K562 (cell line): ENCODE measurements at regions not wholly inside any gene's neighbourhood (a gene's known extent, or its start where the extent isn't known, plus 50 kb on each side); places are given as distances from the start of the nearest gene placed in this dataset.

Experiments used
- ATAC-seq: fragments of 200-7000 bp; cut with Tn5 transposase; 3 replicates; pipeline ENCODE4 v1.9.1; 2020; ENCODE audit warnings: moderate library complexity
- BruUV-seq: library from RNA; stranded (reverse); fragments of 400-500 nt; replicated peaks from 2 replicates; lab custom pipeline; 2021; lab: Mats Ljungman, UMichigan
- CTCF ChIA-PET: fragments of 300-600 bp; formaldehyde crosslinking; extraction: SDS; loops from one replicate; lab custom pipeline; 2021; ENCODE audit warnings: low intra/inter-chr PET ratio; lab: Yijun Ruan, JAX
- POLR2A ChIA-PET: fragments of 300-600, 350-650 bp; sonication (Branson Sonifier 250); formaldehyde crosslinking; extraction: SDS; loops from one replicate; lab custom pipeline; 2021; ENCODE audit warnings: antibody characterized with exemption, inconsistent platforms; lab: Yijun Ruan, JAX
- DNase-seq, 4 experiments: peaks; one replicate each; pipeline versions ENCODE4 v3.0.0 to v3.0.0-alpha.2; 2011 to 2018; ENCODE audit warnings: low spot score in 3 of 4, mixed read lengths in 3 of 4; ENCODE audit errors: extremely low read depth in 1 of 4
- FAIRE-seq: peaks from 2 replicates; lab custom pipeline; 2011; peaks lifted over from hg19 to GRCh38; lab: Jason Lieb, UNC
- H2AFZ ChIP-seq: 2 replicates; pipeline ENCODE4 v1.6.0; 2011; ENCODE audit warnings: low read depth, low read length, control low read depth, inconsistent platforms
- H3K27ac ChIP-seq: fragments of 200-600 bp; 3 replicates; pipeline ENCODE4 v1.8.0; 2011; ENCODE audit warnings: low read depth, mild to moderate bottlenecking, control low read depth, inconsistent platforms, low read length, moderate library complexity, mixed read lengths; ENCODE audit errors: extremely low read depth
- H3K27me3 ChIP-seq, 2 experiments: fragments of 300-600 bp in 1 of 2; 2 replicates in 1 of 2; 3 replicates in 1 of 2; pipeline versions ENCODE4 v1.6.0 to v1.8.0; 2011; ENCODE audit warnings: inconsistent platforms in 2 of 2, low read length in 2 of 2, mild to moderate bottlenecking in 1 of 2, mixed read lengths in 1 of 2, moderate library complexity in 1 of 2; ENCODE audit not compliant: control insufficient read depth in 2 of 2, insufficient read depth in 2 of 2
- H3K36me3 ChIP-seq: fragments of 300-600 bp; 3 replicates; pipeline ENCODE4 v1.8.0; 2011; ENCODE audit warnings: mild to moderate bottlenecking, low read length, inconsistent platforms; ENCODE audit not compliant: control insufficient read depth, insufficient read depth
- H3K4me1 ChIP-seq, 2 experiments: fragments of 200-600 bp in 1 of 2; replicated peaks in 1 of 2; 2 replicates in 1 of 2; 3 replicates in 1 of 2; pipeline versions ENCODE4 v1.5.1 to v1.8.0; 2011; ENCODE audit warnings: inconsistent platforms in 2 of 2, low read length in 2 of 2, mild to moderate bottlenecking in 1 of 2, mixed read lengths in 1 of 2, moderate library complexity in 1 of 2; ENCODE audit not compliant: control insufficient read depth in 2 of 2, insufficient read depth in 2 of 2
- H3K4me2 ChIP-seq: 2 replicates; pipeline ENCODE4 v1.6.1; 2011; ENCODE audit warnings: low read length, control low read depth, inconsistent platforms, mixed read lengths; ENCODE audit not compliant: insufficient read depth
- H3K4me3 ChIP-seq: fragments of 200-600 bp; sonication (generic), shearing (Covaris generic); 2 replicates; pipeline ENCODE4 v1.5.1; 2016; ENCODE audit warnings: control low read depth, inconsistent platforms
- H3K79me2 ChIP-seq: fragments of 200-600 bp; 3 replicates; pipeline ENCODE4 v1.8.0; 2011; ENCODE audit warnings: low read length, inconsistent platforms; ENCODE audit not compliant: control insufficient read depth, insufficient read depth
- H3K9ac ChIP-seq, 2 experiments: 2 replicates each; pipeline versions ENCODE4 v1.6.0 to v1.6.1; 2011; ENCODE audit warnings: low read depth in 2 of 2, low read length in 2 of 2, control low read depth in 1 of 2, inconsistent platforms in 1 of 2, mild to moderate bottlenecking in 1 of 2, mixed read lengths in 1 of 2; ENCODE audit not compliant: insufficient read depth in 1 of 2
- H3K9me1 ChIP-seq: one replicate; pipeline ENCODE4 v1.6.0; 2011; ENCODE audit warnings: inconsistent platforms, mild to moderate bottlenecking, low read length, moderate library complexity; ENCODE audit not compliant: control insufficient read depth, insufficient read depth
- H3K9me3 ChIP-seq: replicated peaks from 2 replicates; pipeline ENCODE4 v1.5.1; 2011; ENCODE audit warnings: low read depth, low read length, inconsistent platforms; ENCODE audit not compliant: control insufficient read depth, insufficient read depth
- H4K20me1 ChIP-seq: replicated peaks from 2 replicates; pipeline ENCODE4 v1.6.1; 2011; ENCODE audit warnings: low read length, inconsistent platforms, mixed read lengths; ENCODE audit not compliant: control insufficient read depth, insufficient read depth
- CBFA2T2 ChIP-seq: fragments of 450-650 bp; conservative IDR thresholded peaks from 2 replicates; pipeline ENCODE4 v1.6.1; 2017; ENCODE audit warnings: mild to moderate bottlenecking
- CREB3 ChIP-seq: fragments of 450-650 bp; conservative IDR thresholded peaks from 2 replicates; pipeline ENCODE4 v1.6.1; 2016; ENCODE audit warnings: missing genetic modification characterization, low read depth, mild to moderate bottlenecking, missing compliant biosample characterization, moderate library complexity
- DMBX1 ChIP-seq: fragments of 250-450 bp; sonication (Bioruptor Pico); IDR thresholded peaks from 2 replicates; pipeline ENCODE4 v1.8.0; 2022; ENCODE audit warnings: inconsistent platforms, mild to moderate bottlenecking, moderate library complexity, borderline replicate concordance
- ESRRB ChIP-seq: fragments of 250-450 bp; sonication (Bioruptor Pico); IDR thresholded peaks from 2 replicates; pipeline ENCODE4 v1.5.0; 2020; ENCODE audit warnings: mild to moderate bottlenecking, moderate library complexity, borderline replicate concordance
- FOSL1 ChIP-seq: fragments of 200-800 bp; sonication (Bioruptor generic); conservative IDR thresholded peaks from 2 replicates; pipeline ENCODE4 v1.6.1; 2016; ENCODE audit warnings: missing genetic modification characterization, missing compliant biosample characterization
- HCFC1 ChIP-seq: IDR thresholded peaks from 2 replicates; pipeline ENCODE4 v1.6.1; 2012; ENCODE audit warnings: low read depth, low read length, improper control_type of control experiment
- KDM4B ChIP-seq, 2 experiments: fragments of 450-650 bp in 1 of 2; sonication (generic) in 1 of 2; IDR thresholded peaks; 2 replicates each; pipeline ENCODE4 v1.6.1; 2016 to 2017; ENCODE audit warnings: borderline replicate concordance in 2 of 2, antibody characterized with exemption in 1 of 2, low read depth in 1 of 2, mild to moderate bottlenecking in 1 of 2
- RBM39 ChIP-seq: fragments of 200-400 bp; formaldehyde crosslinking; optimal IDR thresholded peaks from 2 replicates; pipeline ENCODE3; 2018; ENCODE audit warnings: low read depth, low read length
- ZBTB34 ChIP-seq: fragments of 250-450 bp; sonication (Bioruptor Pico); IDR thresholded peaks from 2 replicates; pipeline ENCODE4 v1.8.0; 2021; ENCODE audit warnings: mild to moderate bottlenecking, moderate library complexity
- ZNF12 ChIP-seq: sonication (generic); formaldehyde crosslinking; IDR thresholded peaks from 2 replicates; pipeline ENCODE4 v1.4.0; 2020; ENCODE audit warnings: mild to moderate bottlenecking, missing genetic modification reagents
- WGBS: fragments of 100-300 bp; shearing (Covaris generic); methylation state at CpG from one replicate; pipeline ENCODE4 v1.1.6; 2016; ENCODE audit warnings: low coverage, mixed read lengths; ENCODE audit not compliant: insufficient coverage; ENCODE audit errors: missing lambda C conversion rate; 5-methylcytosine and 5-hydroxymethylcytosine counted together
- in situ Hi-C: fragments of 300-500 bp; cut with MboI; formaldehyde crosslinking; loops from 4 replicates; pipeline ENCODE4 v1.15.0; 2018; ENCODE audit warnings: inconsistent platforms, mixed read lengths
- intact Hi-C: fragments of 100-400 bp; cut with micrococcal nuclease; formaldehyde crosslinking; loops from 2 replicates; pipeline ENCODE4 v1.14.2; 2022
- TF ChIP-seq, protein P1 (sequence below): fragments of 450-650 bp; formaldehyde crosslinking; IDR thresholded peaks from 2 replicates; pipeline ENCODE4 v1.4.0; 2020; ENCODE audit warnings: mild to moderate bottlenecking, moderate library complexity
- TF ChIP-seq, protein P2 (sequence below): fragments of 450-650 bp; formaldehyde crosslinking; IDR thresholded peaks from 2 replicates; pipeline ENCODE4 v1.4.0; 2020; ENCODE audit warnings: mild to moderate bottlenecking, moderate library complexity
- TF ChIP-seq, protein P3 (sequence below): sonication (generic); formaldehyde crosslinking; IDR thresholded peaks from 2 replicates; pipeline ENCODE4 v1.8.1; 2023; ENCODE audit warnings: mild to moderate bottlenecking, missing genetic modification reagents, moderate library complexity

- H3K36me3 ChIP-seq, result no peaks in the 10 kb centered on the region
- no peak overlapping the region for H3K9ac ChIP-seq
- H3K9me3 ChIP-seq, result no peaks in the 10 kb centered on the region
- no peak overlapping the region for H3K27ac ChIP-seq
- H3K4me1 ChIP-seq, result no peaks in the 10 kb centered on the region
- no peak for FAIRE-seq
- ChIA-PET POLR2A (no interaction called here), CTCF (no interaction called here)
- DNase-seq, result no peak
- H4K20me1 ChIP-seq, result no peaks in the 10 kb centered on the region
- no peaks in the 10 kb centered on the region for H3K27me3 ChIP-seq
- H2AFZ ChIP-seq, result no peak overlapping the region
- no peak for ATAC-seq
- no peak overlapping the region for H3K4me3 ChIP-seq
- no peak overlapping the region for H3K4me2 ChIP-seq
- intact Hi-C loops, result no loop called here
- no peaks in the 10 kb centered on the region for H3K79me2 ChIP-seq
- 0% methylated on average over 2 of the region's 2 CpGs for WGBS
- TF ChIP-seq KDM4B (IDR thresholded peaks at IDR 0.05; ENCODE audit: borderline replicate concordance in 2 of 2, low read depth in 1 of 2) (no peak), RBM39 (no peak), ESRRB (CRISPR knock-in tag) (no peak), CREB3 (tag) (no peak), FOSL1 (tag) (no peak), HCFC1 (no peak), ZNF12 (no peak), CBFA2T2 (no peak), ZBTB34 (CRISPR knock-in tag) (no peak), DMBX1 (no peak)
- TF ChIP-seq, protein P1, sequence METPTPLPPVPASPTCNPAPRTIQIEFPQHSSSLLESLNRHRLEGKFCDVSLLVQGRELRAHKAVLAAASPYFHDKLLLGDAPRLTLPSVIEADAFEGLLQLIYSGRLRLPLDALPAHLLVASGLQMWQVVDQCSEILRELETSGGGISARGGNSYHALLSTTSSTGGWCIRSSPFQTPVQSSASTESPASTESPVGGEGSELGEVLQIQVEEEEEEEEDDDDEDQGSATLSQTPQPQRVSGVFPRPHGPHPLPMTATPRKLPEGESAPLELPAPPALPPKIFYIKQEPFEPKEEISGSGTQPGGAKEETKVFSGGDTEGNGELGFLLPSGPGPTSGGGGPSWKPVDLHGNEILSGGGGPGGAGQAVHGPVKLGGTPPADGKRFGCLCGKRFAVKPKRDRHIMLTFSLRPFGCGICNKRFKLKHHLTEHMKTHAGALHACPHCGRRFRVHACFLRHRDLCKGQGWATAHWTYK (CRISPR knock-in tag), result no peak
- TF ChIP-seq, protein P2, sequence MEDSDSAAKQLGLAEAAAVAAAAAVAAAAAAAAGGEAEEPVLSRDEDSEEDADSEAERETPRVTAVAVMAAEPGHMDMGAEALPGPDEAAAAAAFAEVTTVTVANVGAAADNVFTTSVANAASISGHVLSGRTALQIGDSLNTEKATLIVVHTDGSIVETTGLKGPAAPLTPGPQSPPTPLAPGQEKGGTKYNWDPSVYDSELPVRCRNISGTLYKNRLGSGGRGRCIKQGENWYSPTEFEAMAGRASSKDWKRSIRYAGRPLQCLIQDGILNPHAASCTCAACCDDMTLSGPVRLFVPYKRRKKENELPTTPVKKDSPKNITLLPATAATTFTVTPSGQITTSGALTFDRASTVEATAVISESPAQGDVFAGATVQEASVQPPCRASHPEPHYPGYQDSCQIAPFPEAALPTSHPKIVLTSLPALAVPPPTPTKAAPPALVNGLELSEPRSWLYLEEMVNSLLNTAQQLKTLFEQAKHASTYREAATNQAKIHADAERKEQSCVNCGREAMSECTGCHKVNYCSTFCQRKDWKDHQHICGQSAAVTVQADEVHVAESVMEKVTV (CRISPR knock-in tag), result no peak
- TF ChIP-seq, protein P3, sequence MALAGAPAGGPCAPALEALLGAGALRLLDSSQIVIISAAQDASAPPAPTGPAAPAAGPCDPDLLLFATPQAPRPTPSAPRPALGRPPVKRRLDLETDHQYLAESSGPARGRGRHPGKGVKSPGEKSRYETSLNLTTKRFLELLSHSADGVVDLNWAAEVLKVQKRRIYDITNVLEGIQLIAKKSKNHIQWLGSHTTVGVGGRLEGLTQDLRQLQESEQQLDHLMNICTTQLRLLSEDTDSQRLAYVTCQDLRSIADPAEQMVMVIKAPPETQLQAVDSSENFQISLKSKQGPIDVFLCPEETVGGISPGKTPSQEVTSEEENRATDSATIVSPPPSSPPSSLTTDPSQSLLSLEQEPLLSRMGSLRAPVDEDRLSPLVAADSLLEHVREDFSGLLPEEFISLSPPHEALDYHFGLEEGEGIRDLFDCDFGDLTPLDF, result no peak
- H3K9me1 ChIP-seq, result no peaks in the 10 kb centered on the region
- no TSS peak for BruUV-seq
- in situ Hi-C loops, result no loop called here
These were observed 71.1 kb upstream of the RFC3 start for GRCh38 chr13:33746867-33747266.
